ENCODE measurements at regions not wholly inside any gene's neighbourhood (a gene's known extent, or its start where the extent isn't known, plus 50 kb on each side); places are given as distances from the start of the nearest gene placed in this dataset.
A peak's percentile ranks its signal among the peaks of the same experiment; 100 is the strongest.

GRCh38 chr15:46304321-46304720, 669.5 kb downstream of the SQOR start:
- DNase-seq (peak in 1 of 2 donors; percentile 8), ATAC-seq (replicated peaks in 1 of 2) (no peak)
- Mint-ChIP-seq H3K27ac (no peak overlapping the region), H3K4me1 (ENCODE audit: low read depth) (no peaks in the 10 kb centered on the region), H3K36me3 (ENCODE audit: insufficient read depth in 2 of 2) (no peaks in the 10 kb centered on the region), H3K9me3 (no peaks in the 10 kb centered on the region), H3K4me3 (no peak overlapping the region), H3K27me3 (ENCODE audit: low read depth) (peaks cover 1% of the 10 kb centered on the region)

GRCh38 chr15:46307746-46308145, 672.9 kb downstream of the SQOR start:
- ATAC-seq (replicated peaks in 1 of 2) (no peak), DNase-seq (no peak)
- Mint-ChIP-seq H3K9me3 (no peaks in the 10 kb centered on the region), H3K4me1 (ENCODE audit: low read depth) (no peaks in the 10 kb centered on the region), H3K27me3 (ENCODE audit: low read depth) (peaks cover 7% of the 10 kb centered on the region), H3K36me3 (ENCODE audit: insufficient read depth in 2 of 2) (no peaks in the 10 kb centered on the region), H3K4me3 (no peak overlapping the region), H3K27ac (no peak overlapping the region)

GRCh38 chr15:46309914-46310313, 675.1 kb downstream of the SQOR start:
- Mint-ChIP-seq H3K4me1 (ENCODE audit: low read depth) (no peaks in the 10 kb centered on the region), H3K27ac (no peak overlapping the region), H3K36me3 (ENCODE audit: insufficient read depth in 2 of 2) (no peaks in the 10 kb centered on the region), H3K27me3 (ENCODE audit: low read depth) (peaks cover 7% of the 10 kb centered on the region), H3K9me3 (no peaks in the 10 kb centered on the region), H3K4me3 (no peak overlapping the region)
- DNase-seq (no peak), ATAC-seq (replicated peaks in 1 of 2) (no peak)

GRCh38 chr15:46312133-46312740, 677.4 kb downstream of the SQOR start:
- ATAC-seq (replicated peaks in 1 of 2) (peak; percentile 57 to 59), DNase-seq (peak; percentile 55 to 63)
- no peaks in the 10 kb centered on the region for H3K9me3 Mint-ChIP-seq
- peaks cover 7% of the 10 kb centered on the region for H3K27me3 Mint-ChIP-seq (ENCODE audit: low read depth)
- no peaks in the 10 kb centered on the region for H3K4me1 Mint-ChIP-seq (ENCODE audit: low read depth)
- H3K27ac Mint-ChIP-seq: no peak overlapping the region
- no peak overlapping the region for H3K4me3 Mint-ChIP-seq
- no peaks in the 10 kb centered on the region for H3K36me3 Mint-ChIP-seq (ENCODE audit: insufficient read depth in 2 of 2)

- Mint-ChIP-seq H3K27me3 (ENCODE audit: low read depth) (peaks cover 6% of the 10 kb centered on the region), H3K4me1 (ENCODE audit: low read depth) (no peaks in the 10 kb centered on the region), H3K9me3 (no peaks in the 10 kb centered on the region), H3K27ac (no peak overlapping the region), H3K4me3 (no peak overlapping the region), H3K36me3 (ENCODE audit: insufficient read depth in 2 of 2) (no peaks in the 10 kb centered on the region)
- no peak for DNase-seq
- no peak for ATAC-seq (replicated peaks in 1 of 2)
These were observed 680.6 kb downstream of the SQOR start for GRCh38 chr15:46315434-46315833.

GRCh38 chr15:46316024-46316423, 681.2 kb downstream of the SQOR start:
- no peaks in the 10 kb centered on the region for H3K9me3 Mint-ChIP-seq
- no peak overlapping the region for H3K4me3 Mint-ChIP-seq
- no peaks in the 10 kb centered on the region for H3K4me1 Mint-ChIP-seq (ENCODE audit: low read depth)
- ATAC-seq (replicated peaks in 1 of 2) (no peak), DNase-seq (no peak)
- H3K27me3 Mint-ChIP-seq (ENCODE audit: low read depth): peaks cover 11% of the 10 kb centered on the region
- H3K36me3 Mint-ChIP-seq (ENCODE audit: insufficient read depth in 2 of 2): no peaks in the 10 kb centered on the region
- no peak overlapping the region for H3K27ac Mint-ChIP-seq

GRCh38 chr15:46317029-46317428, 682.2 kb downstream of the SQOR start:
- no peak for ATAC-seq (replicated peaks in 1 of 2)
- Mint-ChIP-seq H3K4me1 (ENCODE audit: low read depth) (no peaks in the 10 kb centered on the region), H3K27me3 (ENCODE audit: low read depth) (peaks cover 11% of the 10 kb centered on the region), H3K36me3 (ENCODE audit: insufficient read depth in 2 of 2) (no peaks in the 10 kb centered on the region), H3K9me3 (no peaks in the 10 kb centered on the region), H3K27ac (no peak overlapping the region), H3K4me3 (no peak overlapping the region)
- no peak for DNase-seq

GRCh38 chr15:46322753-46323152, 687.9 kb downstream of the SQOR start:
- ATAC-seq (replicated peaks in 1 of 2) (no peak), DNase-seq (no peak)
- Mint-ChIP-seq H3K36me3 (ENCODE audit: insufficient read depth in 2 of 2) (no peaks in the 10 kb centered on the region), H3K4me3 (no peak overlapping the region), H3K4me1 (ENCODE audit: low read depth) (no peaks in the 10 kb centered on the region), H3K27me3 (ENCODE audit: low read depth) (peaks cover 11% of the 10 kb centered on the region), H3K27ac (no peak overlapping the region), H3K9me3 (no peaks in the 10 kb centered on the region)

- H3K27ac Mint-ChIP-seq: no peak overlapping the region
- H3K4me3 Mint-ChIP-seq: no peak overlapping the region
- no peaks in the 10 kb centered on the region for H3K27me3 Mint-ChIP-seq (ENCODE audit: low read depth)
- DNase-seq: no peak
- no peak for ATAC-seq (replicated peaks in 1 of 2)
- H3K9me3 Mint-ChIP-seq: no peaks in the 10 kb centered on the region
- H3K36me3 Mint-ChIP-seq (ENCODE audit: insufficient read depth in 2 of 2): no peaks in the 10 kb centered on the region
- H3K4me1 Mint-ChIP-seq (ENCODE audit: low read depth): no peaks in the 10 kb centered on the region
These were observed 691.3 kb downstream of the SQOR start for GRCh38 chr15:46326173-46326572.

- ATAC-seq (replicated peaks in 1 of 2) (no peak), DNase-seq (no peak)
- H3K27ac Mint-ChIP-seq: no peak overlapping the region
- no peaks in the 10 kb centered on the region for H3K9me3 Mint-ChIP-seq
- no peaks in the 10 kb centered on the region for H3K4me1 Mint-ChIP-seq (ENCODE audit: low read depth)
- no peaks in the 10 kb centered on the region for H3K27me3 Mint-ChIP-seq (ENCODE audit: low read depth)
- H3K4me3 Mint-ChIP-seq: no peak overlapping the region
- H3K36me3 Mint-ChIP-seq (ENCODE audit: insufficient read depth in 2 of 2): no peaks in the 10 kb centered on the region
These were observed 694.0 kb downstream of the SQOR start for GRCh38 chr15:46328821-46329220.

- Mint-ChIP-seq H3K27ac (no peak overlapping the region), H3K36me3 (ENCODE audit: insufficient read depth in 2 of 2) (no peaks in the 10 kb centered on the region), H3K9me3 (no peaks in the 10 kb centered on the region), H3K27me3 (ENCODE audit: low read depth) (no peaks in the 10 kb centered on the region), H3K4me1 (ENCODE audit: low read depth) (no peaks in the 10 kb centered on the region), H3K4me3 (no peak overlapping the region)
- no peak for ATAC-seq (replicated peaks in 1 of 2)
- no peak for DNase-seq
These were observed 695.0 kb downstream of the SQOR start for GRCh38 chr15:46329876-46330275.

GRCh38 chr15:46331546-46331945, 696.7 kb downstream of the SQOR start:
- Mint-ChIP-seq H3K4me1 (ENCODE audit: low read depth) (no peaks in the 10 kb centered on the region), H3K36me3 (ENCODE audit: insufficient read depth in 2 of 2) (no peaks in the 10 kb centered on the region), H3K27ac (no peak overlapping the region), H3K4me3 (no peak overlapping the region), H3K9me3 (no peaks in the 10 kb centered on the region), H3K27me3 (ENCODE audit: low read depth) (no peaks in the 10 kb centered on the region)
- ATAC-seq (replicated peaks in 1 of 2) (no peak), DNase-seq (no peak)

GRCh38 chr15:46343196-46343935, 708.5 kb downstream of the SQOR start:
- Mint-ChIP-seq H3K4me3 (no peak overlapping the region), H3K4me1 (ENCODE audit: low read depth) (no peaks in the 10 kb centered on the region), H3K9me3 (peaks cover 0 to 5% of the 10 kb centered on the region in 2 donors), H3K36me3 (ENCODE audit: insufficient read depth in 2 of 2) (no peaks in the 10 kb centered on the region), H3K27ac (no peak overlapping the region), H3K27me3 (ENCODE audit: low read depth) (no peaks in the 10 kb centered on the region)
- ATAC-seq (replicated peaks in 1 of 2) (no peak), DNase-seq (no peak)
